BE2C (cell line): ENCODE measurements at regions not wholly inside any gene's neighbourhood (a gene's known extent, or its start where the extent isn't known, plus 50 kb on each side); places are given as distances from the start of the nearest gene placed in this dataset.

Experiments
- DNase-seq: peaks from one replicate; pipeline ENCODE4 v3.0.0-alpha.2; 2020
- H3K27me3 ChIP-seq: fragments of 250-450 bp; sonication (Bioruptor Pico); 2 replicates; pipeline ENCODE4 v1.5.1; 2020; ENCODE audit warnings: mild to moderate bottlenecking
- H3K36me3 ChIP-seq: fragments of 250-450 bp; sonication (Bioruptor Pico); 2 replicates; pipeline ENCODE4 v1.5.1; 2020; ENCODE audit warnings: mild to moderate bottlenecking
- H3K4me1 ChIP-seq: fragments of 250-450 bp; sonication (Bioruptor Pico); 2 replicates; pipeline ENCODE4 v1.5.1; 2020
- H3K4me3 ChIP-seq: 2 replicates; pipeline ENCODE4 v1.5.1; 2011; ENCODE audit warnings: low read depth, low read length
- H3K9me3 ChIP-seq: fragments of 250-450 bp; sonication (Bioruptor Pico); 2 replicates; pipeline ENCODE4 v1.5.1; 2020
- TF ChIP-seq, protein P1 (sequence below): IDR thresholded peaks from 2 replicates; pipeline ENCODE4 v1.5.1; 2012; ENCODE audit warnings: mild to moderate bottlenecking, low read depth, low read length

DNA sequence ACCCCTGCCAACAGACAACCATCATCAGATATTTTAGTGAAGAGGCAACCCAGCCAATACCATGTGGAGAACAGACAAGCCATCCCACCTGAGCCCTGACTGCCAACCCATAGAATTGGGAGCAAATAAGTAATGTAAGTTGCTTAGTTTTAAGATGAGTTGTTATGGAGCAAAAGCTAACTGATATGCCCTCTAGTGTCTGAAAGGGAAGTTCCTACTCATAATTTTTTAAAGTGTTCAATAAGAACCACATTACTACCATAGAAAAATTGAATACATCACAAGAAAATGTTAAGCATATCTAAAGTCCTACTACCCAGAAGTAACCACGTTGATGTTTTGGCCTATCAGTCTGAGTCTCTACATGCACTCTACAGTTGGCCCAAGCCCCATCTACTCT lies 50.8 kb upstream of the SLC36A4 start:
- TF ChIP-seq, protein P1, sequence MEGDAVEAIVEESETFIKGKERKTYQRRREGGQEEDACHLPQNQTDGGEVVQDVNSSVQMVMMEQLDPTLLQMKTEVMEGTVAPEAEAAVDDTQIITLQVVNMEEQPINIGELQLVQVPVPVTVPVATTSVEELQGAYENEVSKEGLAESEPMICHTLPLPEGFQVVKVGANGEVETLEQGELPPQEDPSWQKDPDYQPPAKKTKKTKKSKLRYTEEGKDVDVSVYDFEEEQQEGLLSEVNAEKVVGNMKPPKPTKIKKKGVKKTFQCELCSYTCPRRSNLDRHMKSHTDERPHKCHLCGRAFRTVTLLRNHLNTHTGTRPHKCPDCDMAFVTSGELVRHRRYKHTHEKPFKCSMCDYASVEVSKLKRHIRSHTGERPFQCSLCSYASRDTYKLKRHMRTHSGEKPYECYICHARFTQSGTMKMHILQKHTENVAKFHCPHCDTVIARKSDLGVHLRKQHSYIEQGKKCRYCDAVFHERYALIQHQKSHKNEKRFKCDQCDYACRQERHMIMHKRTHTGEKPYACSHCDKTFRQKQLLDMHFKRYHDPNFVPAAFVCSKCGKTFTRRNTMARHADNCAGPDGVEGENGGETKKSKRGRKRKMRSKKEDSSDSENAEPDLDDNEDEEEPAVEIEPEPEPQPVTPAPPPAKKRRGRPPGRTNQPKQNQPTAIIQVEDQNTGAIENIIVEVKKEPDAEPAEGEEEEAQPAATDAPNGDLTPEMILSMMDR: peak; percentile 44
- no peak overlapping the region for H3K4me3 ChIP-seq
- no peaks in the 10 kb centered on the region; the same call in 1 of the 2 replicates for H3K4me1 ChIP-seq
- no peaks in the 10 kb centered on the region for H3K36me3 ChIP-seq
- no peaks in the 10 kb centered on the region for H3K27me3 ChIP-seq
- DNase-seq: no peak
- peaks cover 4% of the 10 kb centered on the region; the same call in 1 of the 2 replicates for H3K9me3 ChIP-seq

DNA sequence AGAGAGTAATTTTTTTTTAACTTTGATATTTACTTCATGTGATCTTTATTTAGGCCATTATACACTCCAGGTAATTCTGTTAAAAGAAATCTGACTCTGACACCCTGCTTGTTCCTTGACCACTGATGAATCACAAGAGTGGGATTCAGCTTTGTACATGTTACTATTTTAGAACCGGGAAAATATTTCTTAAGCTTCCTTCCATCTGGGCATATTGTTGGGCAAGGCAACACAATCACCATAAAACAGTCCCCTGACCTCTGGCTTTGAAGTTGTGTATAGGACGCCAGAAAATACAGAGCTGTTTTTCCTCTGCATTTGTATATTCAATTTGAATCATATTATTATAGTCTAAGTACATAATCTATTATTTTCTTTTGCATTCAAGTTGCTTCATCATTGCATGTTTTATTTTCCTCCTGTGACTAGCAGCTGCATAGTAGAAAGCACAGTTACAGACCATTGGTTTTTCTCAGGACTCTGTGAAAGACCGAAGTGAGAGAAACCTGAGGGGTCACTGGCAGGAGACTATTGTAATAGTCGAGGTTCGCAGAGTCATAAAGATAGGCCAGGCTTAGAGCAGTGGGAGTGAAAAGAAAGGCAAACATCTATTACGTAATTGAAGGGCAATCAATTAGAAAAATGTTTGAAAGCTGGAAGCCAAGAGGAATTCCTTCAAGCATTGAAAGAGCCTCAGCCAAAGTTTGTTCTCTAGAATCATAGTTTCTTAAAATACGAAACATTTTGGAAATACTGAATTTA lies 51.8 kb upstream of the SLC36A4 start:
- peaks cover 4% of the 10 kb centered on the region; the same call in 1 of the 2 replicates for H3K9me3 ChIP-seq
- H3K36me3 ChIP-seq: no peaks in the 10 kb centered on the region
- DNase-seq: no peak
- no peaks in the 10 kb centered on the region; the same call in 1 of the 2 replicates for H3K4me1 ChIP-seq
- H3K27me3 ChIP-seq: no peaks in the 10 kb centered on the region
- TF ChIP-seq, protein P1: no peak
- no peak overlapping the region for H3K4me3 ChIP-seq

- Histone ChIP-seq H3K36me3 (no peaks in the 10 kb centered on the region), H3K27me3 (no peaks in the 10 kb centered on the region), H3K4me3 (no peak overlapping the region), H3K4me1 (no peaks in the 10 kb centered on the region; the same call in 1 of the 2 replicates), H3K9me3 (peaks cover 4% of the 10 kb centered on the region; the same call in 1 of the 2 replicates)
- TF ChIP-seq, protein P1: no peak
- DNase-seq: no peak
These were observed 52.5 kb upstream of the SLC36A4 start for GRCh38 chr11:93250326-93250725.

DNA sequence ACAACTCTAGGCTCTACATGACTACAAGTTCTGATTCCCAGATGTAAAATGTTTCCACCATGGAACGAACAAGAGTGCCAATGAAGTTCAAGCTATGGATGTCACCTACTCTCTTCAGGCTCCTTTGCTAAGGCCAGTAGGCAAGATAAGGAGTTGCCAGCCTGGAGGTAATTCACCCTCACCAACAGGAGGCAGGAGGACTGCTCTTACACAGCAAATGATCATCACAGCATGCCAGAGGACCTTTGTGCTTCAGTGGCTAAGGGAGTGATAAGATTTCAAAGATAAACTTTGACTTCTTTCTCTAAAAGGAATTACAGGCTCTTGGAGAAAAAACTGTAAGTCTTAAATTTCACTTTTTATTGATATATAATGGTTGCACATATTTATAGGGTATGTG lies 54.1 kb upstream of the SLC36A4 start:
- TF ChIP-seq, protein P1: 0 out of 2 replicates have a peak, but pooled peaks have one; percentile 3
- DNase-seq: no peak
- H3K36me3 ChIP-seq: no peaks in the 10 kb centered on the region

DNA sequence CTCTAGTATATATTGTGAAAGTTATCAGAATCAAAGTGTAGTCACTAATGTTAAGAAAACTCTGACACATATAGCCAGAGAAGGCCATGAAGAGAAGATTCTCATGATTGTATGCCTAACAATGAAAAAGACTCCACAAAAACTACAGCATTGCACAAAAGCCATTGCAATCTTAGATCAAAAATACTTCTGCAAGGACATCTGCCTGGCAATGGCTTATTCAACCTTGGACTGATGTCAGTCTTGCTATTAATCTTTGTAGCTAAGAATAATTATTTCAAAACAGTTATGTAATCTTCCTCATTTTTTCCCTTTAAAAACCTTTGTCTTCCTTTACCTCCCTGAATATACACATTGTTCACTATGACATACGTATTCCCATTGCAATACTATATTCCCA lies 55.3 kb upstream of the SLC36A4 start:
- H3K27me3 ChIP-seq: no peaks in the 10 kb centered on the region
- H3K4me1 ChIP-seq: peaks cover 3% of the 10 kb centered on the region; the same call in 1 of the 2 replicates
- H3K4me3 ChIP-seq: no peak overlapping the region
- TF ChIP-seq, protein P1: no peak
- no peaks in the 10 kb centered on the region for H3K9me3 ChIP-seq
- no peak for DNase-seq
- no peaks in the 10 kb centered on the region for H3K36me3 ChIP-seq

More for the DNA sequence above, 54.1 kb upstream of the SLC36A4 start:
- no peak overlapping the region for H3K4me3 ChIP-seq
- H3K4me1 ChIP-seq: peaks cover 3% of the 10 kb centered on the region; the same call in 1 of the 2 replicates
- no peaks in the 10 kb centered on the region for H3K27me3 ChIP-seq
- H3K9me3 ChIP-seq: no peaks in the 10 kb centered on the region

DNA sequence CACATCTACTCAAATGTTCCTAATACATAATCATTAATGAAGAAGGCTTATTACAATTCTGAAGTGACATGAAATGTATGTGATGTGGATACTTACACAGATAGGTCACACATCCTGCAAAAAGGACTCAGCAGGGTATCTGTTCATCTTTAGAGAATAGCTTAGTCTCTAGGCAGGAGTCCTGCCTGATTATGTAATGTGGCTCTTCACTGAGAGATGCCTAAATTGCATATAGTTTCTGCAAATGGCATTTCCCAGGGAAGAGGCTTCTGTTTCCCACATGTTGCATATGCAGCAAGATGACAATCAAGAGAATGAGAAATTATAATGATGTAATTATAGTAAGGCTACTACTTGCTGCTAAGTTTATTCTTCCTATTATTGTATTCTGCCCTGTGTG lies 58.8 kb upstream of the SLC36A4 start:
- Histone ChIP-seq H3K9me3 (no peaks in the 10 kb centered on the region; the same call in 1 of the 2 replicates), H3K4me1 (peaks cover 3% of the 10 kb centered on the region), H3K36me3 (no peaks in the 10 kb centered on the region), H3K4me3 (no peak overlapping the region), H3K27me3 (no peaks in the 10 kb centered on the region)
- no peak for DNase-seq
- TF ChIP-seq, protein P1: no peak
